IMR-90 (cell line): ENCODE measurements at regions not wholly inside any gene's neighbourhood (a gene's known extent, or its start where the extent isn't known, plus 50 kb on each side); places are given as distances from the start of the nearest gene placed in this dataset.

Source experiments
- ATAC-seq: fragments of 200-7000 bp; cut with Tn5 transposase; 2 replicates; pipeline ENCODE4 v1.9.1; 2020; ENCODE audit warnings: low read depth, mild to moderate bottlenecking, moderate library complexity
- BruUV-seq: library from RNA; stranded (reverse); fragments of 400-500 nt; replicated peaks from 2 replicates; lab custom pipeline; 2021; lab: Mats Ljungman, UMichigan
- CTCF ChIA-PET: fragments of 300-600 bp; formaldehyde crosslinking; extraction: SDS; loops from one replicate; lab custom pipeline; 2021; ENCODE audit warnings: antibody characterized with exemption; lab: Yijun Ruan, JAX
- POLR2A ChIA-PET: fragments of 300-600 bp; sonication (Branson Sonifier 250); formaldehyde crosslinking; loops from one replicate; lab custom pipeline; 2022; ENCODE audit warnings: antibody characterized with exemption; ENCODE audit not compliant: unreplicated experiment; lab: Charles Lee
- DNase-seq: peaks from one replicate; pipeline ENCODE4 v3.0.0; 2013
- H2AFZ ChIP-seq: replicated peaks from 2 replicates; pipeline ENCODE3; 2013; ENCODE audit warnings: low read length, mild to moderate bottlenecking; ENCODE audit not compliant: poor library complexity
- H2AK5ac ChIP-seq: 2 replicates; pipeline ENCODE4 v1.6.1; 2013; ENCODE audit warnings: low read depth, low read length, inconsistent platforms
- H2AK9ac ChIP-seq: replicated peaks from 2 replicates; pipeline ENCODE3; 2013; ENCODE audit warnings: mild to moderate bottlenecking, low read depth, low read length, moderate library complexity; ENCODE audit not compliant: poor library complexity
- H2BK120ac ChIP-seq: 2 replicates; pipeline ENCODE4 v1.6.1; 2013; ENCODE audit warnings: low read depth, low read length, inconsistent platforms
- H2BK15ac ChIP-seq: 3 replicates; pipeline ENCODE4 v1.6.1; 2013; ENCODE audit warnings: low read depth, low read length, inconsistent platforms
- H2BK20ac ChIP-seq: 2 replicates; pipeline ENCODE4 v1.6.1; 2013; ENCODE audit warnings: low read depth, mild to moderate bottlenecking, inconsistent platforms, low read length, moderate library complexity
- H2BK5ac ChIP-seq: 2 replicates; pipeline ENCODE4 v1.6.1; 2013; ENCODE audit warnings: mild to moderate bottlenecking, low read depth, low read length, inconsistent platforms; ENCODE audit not compliant: poor library complexity, severe bottlenecking
- H3K14ac ChIP-seq: replicated peaks from 2 replicates; pipeline ENCODE4 v1.6.1; 2013; ENCODE audit warnings: low read depth, low read length, inconsistent platforms
- H3K18ac ChIP-seq: 2 replicates; pipeline ENCODE4 v1.6.1; 2013; ENCODE audit warnings: low read depth, low read length, control low read depth
- H3K23ac ChIP-seq: 2 replicates; pipeline ENCODE4 v1.6.1; 2013; ENCODE audit warnings: low read depth, low read length, inconsistent platforms
- H3K27ac ChIP-seq: 2 replicates; pipeline ENCODE4 v1.5.1; 2013; ENCODE audit warnings: mild to moderate bottlenecking, control low read depth, low read length; ENCODE audit not compliant: insufficient read depth
- H3K27me3 ChIP-seq: 2 replicates; pipeline ENCODE4 v1.6.1; 2013; ENCODE audit warnings: low read length; ENCODE audit not compliant: control insufficient read depth, insufficient read depth
- H3K36me3 ChIP-seq: 2 replicates; pipeline ENCODE4 v1.6.1; 2013; ENCODE audit warnings: low read length, mixed read lengths; ENCODE audit not compliant: control insufficient read depth, insufficient read depth
- H3K4ac ChIP-seq: 2 replicates; pipeline ENCODE4 v1.6.1; 2013; ENCODE audit warnings: low read depth, low read length, inconsistent platforms
- H3K4me1 ChIP-seq: 2 replicates; pipeline ENCODE4 v1.6.1; 2013; ENCODE audit warnings: low read length, mixed read lengths; ENCODE audit not compliant: control insufficient read depth, insufficient read depth
- H3K4me2 ChIP-seq: 2 replicates; pipeline ENCODE4 v1.6.1; 2013; ENCODE audit warnings: low read depth, mild to moderate bottlenecking, control low read depth, low read length, moderate library complexity
- H3K4me3 ChIP-seq: 2 replicates; pipeline ENCODE4 v1.5.1; 2013; ENCODE audit warnings: low read depth, mild to moderate bottlenecking, control low read depth, low read length, moderate library complexity; ENCODE audit not compliant: insufficient read depth
- H3K56ac ChIP-seq: 2 replicates; pipeline ENCODE4 v1.6.1; 2013; ENCODE audit warnings: low read length, inconsistent platforms; ENCODE audit not compliant: insufficient read depth; ENCODE audit errors: extremely low read depth
- H3K79me1 ChIP-seq, 2 experiments: 2 replicates each; pipeline ENCODE4 v1.6.1; 2013; ENCODE audit warnings: low read length in 2 of 2, inconsistent platforms in 1 of 2, low read depth in 1 of 2
- H3K9ac ChIP-seq: 2 replicates; pipeline ENCODE4 v1.6.1; 2013; ENCODE audit warnings: low read depth, low read length, control low read depth
- H3K9me1 ChIP-seq: 2 replicates; pipeline ENCODE4 v1.6.1; 2013; ENCODE audit warnings: low read length, inconsistent platforms; ENCODE audit not compliant: insufficient read depth
- H3K9me3 ChIP-seq: 2 replicates; pipeline ENCODE4 v1.6.1; 2013; ENCODE audit warnings: low read length; ENCODE audit not compliant: control insufficient read depth, insufficient read depth
- H4K20me1 ChIP-seq: 2 replicates; pipeline ENCODE4 v1.6.1; 2013; ENCODE audit warnings: low read length, inconsistent platforms; ENCODE audit not compliant: insufficient read depth
- H4K5ac ChIP-seq: 2 replicates; pipeline ENCODE4 v1.6.1; 2013; ENCODE audit warnings: mild to moderate bottlenecking, low read depth, low read length, control low read depth
- H4K8ac ChIP-seq, 2 experiments: 2 replicates each; pipeline ENCODE4 v1.6.1; 2013; ENCODE audit warnings: low read depth in 2 of 2, low read length in 2 of 2, control low read depth in 1 of 2, inconsistent platforms in 1 of 2
- H4K91ac ChIP-seq: 2 replicates; pipeline ENCODE4 v1.6.1; 2013; ENCODE audit warnings: low read depth, low read length, inconsistent platforms; ENCODE audit not compliant: insufficient read depth
- CEBPB ChIP-seq: IDR thresholded peaks from 2 replicates; pipeline ENCODE4 v1.6.1; 2012; ENCODE audit warnings: low read depth, low read length, improper control_type of control experiment
- CHD1 ChIP-seq: IDR thresholded peaks from 2 replicates; pipeline ENCODE4 v1.6.1; 2012; ENCODE audit warnings: low read depth, low read length, improper control_type of control experiment
- FOS ChIP-seq: fragments of 150-350 bp; IDR thresholded peaks from 2 replicates; pipeline ENCODE4 v1.6.1; 2016; ENCODE audit warnings: low read depth, low read length
- MXI1 ChIP-seq: IDR thresholded peaks from 2 replicates; pipeline ENCODE4 v1.6.1; 2012; ENCODE audit warnings: low read depth, mild to moderate bottlenecking, low read length, moderate library complexity, borderline replicate concordance
- NFE2L2 ChIP-seq: fragments of 150-350 bp; IDR thresholded peaks from 2 replicates; pipeline ENCODE4 v1.6.1; 2016; ENCODE audit warnings: low read depth, mild to moderate bottlenecking, low read length
- RAD21 ChIP-seq: IDR thresholded peaks from 2 replicates; pipeline ENCODE4 v1.6.1; 2012; ENCODE audit warnings: low read length, improper control_type of control experiment
- RCOR1 ChIP-seq: IDR thresholded peaks from 2 replicates; pipeline ENCODE4 v1.6.1; 2012; ENCODE audit warnings: mild to moderate bottlenecking, low read length, improper control_type of control experiment; ENCODE audit not compliant: insufficient replicate concordance
- WGBS, 2 experiments: methylation state at CpG; one replicate each; pipeline versions ENCODE4 v1.1.5 to v1.1.7; 2013; ENCODE audit warnings: missing lambda C conversion rate in 2 of 2; ENCODE audit not compliant: insufficient read length in 1 of 2; ENCODE audit errors: extremely low coverage in 2 of 2; 5-methylcytosine and 5-hydroxymethylcytosine counted together
- dilution Hi-C: fragments of 300-500 bp; cut with HindIII; formaldehyde crosslinking; loops from one replicate; pipeline ENCODE4 v1.14.3; 2018; ENCODE audit warnings: low sequenced_read_pairs; ENCODE audit not compliant: unreplicated experiment
- in situ Hi-C: fragments of 300-500 bp; cut with MboI; formaldehyde crosslinking; loops from 3 replicates; pipeline ENCODE4 v1.14.3; 2019; ENCODE audit warnings: low sequenced_read_pairs, inconsistent platforms, mixed read lengths
- intact Hi-C: fragments of 100-400 bp; cut with micrococcal nuclease; formaldehyde crosslinking; loops from 2 replicates; pipeline ENCODE4 v1.10.0; 2022
- TF ChIP-seq, protein P1 (sequence below): fragments of 150-350 bp; IDR thresholded peaks from 2 replicates; pipeline ENCODE4 v1.6.1; 2017; ENCODE audit warnings: mild to moderate bottlenecking, antibody characterized with exemption, low read length, low read depth
- TF ChIP-seq, protein P2 (sequence below): conservative IDR thresholded peaks from 2 replicates; pipeline ENCODE4 v1.5.1; 2012; ENCODE audit warnings: mild to moderate bottlenecking, low read depth, low read length, improper control_type of control experiment
- TF ChIP-seq, protein P3 (sequence below): fragments of 150-350 bp; IDR thresholded peaks from 2 replicates; pipeline ENCODE4 v1.6.1; 2016; ENCODE audit warnings: low read depth, mild to moderate bottlenecking, low read length, moderate library complexity, borderline replicate concordance

DNA sequence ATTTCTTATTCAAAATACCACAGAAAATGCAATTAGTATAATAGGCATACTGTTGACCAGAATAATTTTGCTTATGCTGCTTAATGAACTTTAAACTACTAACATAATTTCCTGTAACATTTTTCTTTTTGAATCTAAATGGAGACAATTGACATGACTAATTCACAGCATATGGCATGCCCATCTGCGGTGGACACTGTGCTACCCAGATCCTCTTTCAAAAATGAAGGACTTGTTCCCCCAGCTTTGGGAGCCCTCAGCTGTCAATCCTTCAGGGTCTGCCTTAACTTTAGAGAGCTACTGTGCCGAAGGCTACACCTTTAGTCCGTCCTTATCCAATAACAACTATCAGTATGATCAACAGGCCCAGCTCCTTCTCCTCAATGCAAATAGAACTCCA is 789.0 kb downstream of the PLA2G4A start:
- BruUV-seq = no TSS peak
- no peak overlapping the region for H2BK120ac ChIP-seq
- H2AFZ ChIP-seq = no peak overlapping the region
- no peaks in the 10 kb centered on the region; the same call in 1 of the 2 replicates for H3K36me3 ChIP-seq
- H2BK5ac ChIP-seq = no peak overlapping the region
- no peak overlapping the region for H4K5ac ChIP-seq
- H3K23ac ChIP-seq = no peak overlapping the region
- in situ Hi-C loops = no loop called here
- ATAC-seq = no peak
- H4K8ac ChIP-seq = no peak overlapping the region
- H3K27ac ChIP-seq = no peak overlapping the region
- H2BK15ac ChIP-seq = no peak overlapping the region
- H3K56ac ChIP-seq = no peak overlapping the region
- no peaks in the 10 kb centered on the region for H3K4me1 ChIP-seq
- no peaks in the 10 kb centered on the region for H3K9me3 ChIP-seq
- POLR2A ChIA-PET = no interaction called here
- CTCF ChIA-PET = no interaction called here
- no CpG with 5 or more reads among the region's 3 CpGs for WGBS, 2 experiments
- dilution Hi-C loops = no loop called here
- H3K27me3 ChIP-seq = no peaks in the 10 kb centered on the region
- no peak overlapping the region for H2BK20ac ChIP-seq
- no peaks in the 10 kb centered on the region for H3K79me1 ChIP-seq
- no peak overlapping the region for H3K4ac ChIP-seq
- H4K20me1 ChIP-seq = no peaks in the 10 kb centered on the region
- H3K9me1 ChIP-seq = no peaks in the 10 kb centered on the region
- H3K9ac ChIP-seq = no peak overlapping the region
- no peak for DNase-seq
- no peak overlapping the region for H3K18ac ChIP-seq
- H3K4me2 ChIP-seq = no peak overlapping the region
- no peak overlapping the region for H3K14ac ChIP-seq
- intact Hi-C loops = no loop called here
- no peak overlapping the region for H3K4me3 ChIP-seq
- no peak overlapping the region for H2AK9ac ChIP-seq
- no peak for TF ChIP-seq RAD21
- no peak for TF ChIP-seq MXI1
- TF ChIP-seq FOS = no peak
- no peak for TF ChIP-seq RCOR1
- no peak for TF ChIP-seq CEBPB
- TF ChIP-seq, protein P1, sequence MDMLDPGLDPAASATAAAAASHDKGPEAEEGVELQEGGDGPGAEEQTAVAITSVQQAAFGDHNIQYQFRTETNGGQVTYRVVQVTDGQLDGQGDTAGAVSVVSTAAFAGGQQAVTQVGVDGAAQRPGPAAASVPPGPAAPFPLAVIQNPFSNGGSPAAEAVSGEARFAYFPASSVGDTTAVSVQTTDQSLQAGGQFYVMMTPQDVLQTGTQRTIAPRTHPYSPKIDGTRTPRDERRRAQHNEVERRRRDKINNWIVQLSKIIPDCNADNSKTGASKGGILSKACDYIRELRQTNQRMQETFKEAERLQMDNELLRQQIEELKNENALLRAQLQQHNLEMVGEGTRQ = no peak
- TF ChIP-seq, protein P2, sequence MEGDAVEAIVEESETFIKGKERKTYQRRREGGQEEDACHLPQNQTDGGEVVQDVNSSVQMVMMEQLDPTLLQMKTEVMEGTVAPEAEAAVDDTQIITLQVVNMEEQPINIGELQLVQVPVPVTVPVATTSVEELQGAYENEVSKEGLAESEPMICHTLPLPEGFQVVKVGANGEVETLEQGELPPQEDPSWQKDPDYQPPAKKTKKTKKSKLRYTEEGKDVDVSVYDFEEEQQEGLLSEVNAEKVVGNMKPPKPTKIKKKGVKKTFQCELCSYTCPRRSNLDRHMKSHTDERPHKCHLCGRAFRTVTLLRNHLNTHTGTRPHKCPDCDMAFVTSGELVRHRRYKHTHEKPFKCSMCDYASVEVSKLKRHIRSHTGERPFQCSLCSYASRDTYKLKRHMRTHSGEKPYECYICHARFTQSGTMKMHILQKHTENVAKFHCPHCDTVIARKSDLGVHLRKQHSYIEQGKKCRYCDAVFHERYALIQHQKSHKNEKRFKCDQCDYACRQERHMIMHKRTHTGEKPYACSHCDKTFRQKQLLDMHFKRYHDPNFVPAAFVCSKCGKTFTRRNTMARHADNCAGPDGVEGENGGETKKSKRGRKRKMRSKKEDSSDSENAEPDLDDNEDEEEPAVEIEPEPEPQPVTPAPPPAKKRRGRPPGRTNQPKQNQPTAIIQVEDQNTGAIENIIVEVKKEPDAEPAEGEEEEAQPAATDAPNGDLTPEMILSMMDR = no peak
- TF ChIP-seq CHD1 = no peak
- no peak for TF ChIP-seq NFE2L2
- TF ChIP-seq, protein P3, sequence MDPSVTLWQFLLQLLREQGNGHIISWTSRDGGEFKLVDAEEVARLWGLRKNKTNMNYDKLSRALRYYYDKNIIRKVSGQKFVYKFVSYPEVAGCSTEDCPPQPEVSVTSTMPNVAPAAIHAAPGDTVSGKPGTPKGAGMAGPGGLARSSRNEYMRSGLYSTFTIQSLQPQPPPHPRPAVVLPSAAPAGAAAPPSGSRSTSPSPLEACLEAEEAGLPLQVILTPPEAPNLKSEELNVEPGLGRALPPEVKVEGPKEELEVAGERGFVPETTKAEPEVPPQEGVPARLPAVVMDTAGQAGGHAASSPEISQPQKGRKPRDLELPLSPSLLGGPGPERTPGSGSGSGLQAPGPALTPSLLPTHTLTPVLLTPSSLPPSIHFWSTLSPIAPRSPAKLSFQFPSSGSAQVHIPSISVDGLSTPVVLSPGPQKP = no peak
- no peak overlapping the region for H4K91ac ChIP-seq
- no peak overlapping the region for H2AK5ac ChIP-seq
